SH-SY5Y (cell line): ENCODE measurements at regions not wholly inside any gene's neighbourhood (a gene's known extent, or its start where the extent isn't known, plus 50 kb on each side); places are given as distances from the start of the nearest gene placed in this dataset.

Experiments used
- GATA2 ChIP-seq: IDR thresholded peaks from 2 replicates; pipeline ENCODE4 v1.6.1; 2011; ENCODE audit warnings: mild to moderate bottlenecking, low read depth, low read length
- GATA3 ChIP-seq: IDR thresholded peaks from 2 replicates; pipeline ENCODE4 v1.6.1; 2011; ENCODE audit warnings: low read depth, mild to moderate bottlenecking, low read length, moderate library complexity

GRCh38 chr1:213767683-213768082 lies 220.1 kb upstream of the PROX1 start:
- TF ChIP-seq GATA2 (no peak), GATA3 (no peak)
